Suprapubic skin (tissue), 4 donors: ENCODE measurements at regions not wholly inside any gene's neighbourhood (a gene's known extent, or its start where the extent isn't known, plus 50 kb on each side); places are given as distances from the start of the nearest gene placed in this dataset.

Source experiments
- DNase-seq, 2 donors: peaks; one replicate each; pipeline ENCODE4 v3.0.0-alpha.2; 2019; ENCODE audit warnings: low spot score in 2 of 2
- H3K27ac ChIP-seq: fragments of 200-600 bp; sonication (generic); one replicate; pipeline ENCODE4 v1.5.1; 2019
- H3K27me3 ChIP-seq: fragments of 200-600 bp; sonication (generic); one replicate; pipeline ENCODE4 v1.5.1; 2019
- H3K36me3 ChIP-seq: fragments of 200-600 bp; sonication (generic); one replicate; pipeline ENCODE4 v1.5.1; 2019
- H3K4me1 ChIP-seq: fragments of 200-600 bp; sonication (generic); one replicate; pipeline ENCODE4 v1.5.1; 2019
- H3K4me3 ChIP-seq: fragments of 200-600 bp; sonication (generic); one replicate; pipeline ENCODE4 v1.5.1; 2019; ENCODE audit warnings: mild to moderate bottlenecking
- H3K9me3 ChIP-seq: fragments of 200-600 bp; sonication (generic); one replicate; pipeline ENCODE4 v1.5.1; 2019
- EP300 ChIP-seq: sonication (generic); formaldehyde crosslinking; IDR thresholded peaks from one replicate; pipeline ENCODE4 v1.6.1; 2017; ENCODE audit warnings: antibody characterized with exemption
- POLR2A ChIP-seq, 2 donors: fragments of 450-650 bp; IDR thresholded peaks; one replicate each; pipeline ENCODE4 v1.6.1; 2017; ENCODE audit warnings: antibody characterized with exemption in 2 of 2, mild to moderate bottlenecking in 2 of 2, moderate library complexity in 2 of 2
- POLR2AphosphoS5 ChIP-seq, 3 donors: sonication (generic); formaldehyde crosslinking; IDR thresholded peaks; one replicate each; pipeline ENCODE4 v1.6.1; 2017; ENCODE audit warnings: antibody characterized with exemption in 3 of 3
- WGBS: methylation state at CpG from one replicate; pipeline ENCODE4 v1.1.5; 2018; 5-methylcytosine and 5-hydroxymethylcytosine counted together
- TF ChIP-seq, protein P1 (sequence below), 2 donors: fragments of 200-600 bp in 1 of 2; fragments of 450-650 bp in 1 of 2; sonication (generic) in 1 of 2; IDR thresholded peaks; one replicate each; pipeline ENCODE4 v1.5.1; 2016 to 2019; ENCODE audit warnings: antibody characterized with exemption in 2 of 2, mild to moderate bottlenecking in 1 of 2, moderate library complexity in 1 of 2

DNA sequence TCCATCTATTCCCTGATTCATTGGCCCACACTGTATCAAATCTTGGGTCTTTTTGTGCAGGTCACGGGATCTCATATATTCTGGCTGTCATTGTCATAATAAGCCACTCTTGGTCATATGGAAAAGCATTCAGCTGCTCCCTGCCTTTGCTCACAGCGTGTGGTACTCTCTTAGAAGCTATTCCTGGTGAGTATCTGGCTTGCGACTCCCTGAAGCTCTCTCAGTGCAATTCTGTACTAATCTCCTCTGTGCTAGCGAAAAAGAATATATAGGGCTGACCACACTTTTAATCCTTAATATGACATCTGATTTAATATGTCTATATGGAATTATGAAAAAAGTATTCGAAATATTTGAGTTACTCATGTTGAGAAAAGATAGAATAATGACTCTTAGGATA, 440.8 kb upstream of the GBE1 start:
- Histone ChIP-seq H3K4me1 (no peaks in the 10 kb centered on the region), H3K9me3 (no peaks in the 10 kb centered on the region), H3K27ac (no peak overlapping the region), H3K27me3 (no peaks in the 10 kb centered on the region), H3K36me3 (no peaks in the 10 kb centered on the region), H3K4me3 (no peak overlapping the region)
- WGBS, result 83% methylated on average over 5 of the region's 5 CpGs
- TF ChIP-seq EP300, result no peak
- TF ChIP-seq, protein P1, sequence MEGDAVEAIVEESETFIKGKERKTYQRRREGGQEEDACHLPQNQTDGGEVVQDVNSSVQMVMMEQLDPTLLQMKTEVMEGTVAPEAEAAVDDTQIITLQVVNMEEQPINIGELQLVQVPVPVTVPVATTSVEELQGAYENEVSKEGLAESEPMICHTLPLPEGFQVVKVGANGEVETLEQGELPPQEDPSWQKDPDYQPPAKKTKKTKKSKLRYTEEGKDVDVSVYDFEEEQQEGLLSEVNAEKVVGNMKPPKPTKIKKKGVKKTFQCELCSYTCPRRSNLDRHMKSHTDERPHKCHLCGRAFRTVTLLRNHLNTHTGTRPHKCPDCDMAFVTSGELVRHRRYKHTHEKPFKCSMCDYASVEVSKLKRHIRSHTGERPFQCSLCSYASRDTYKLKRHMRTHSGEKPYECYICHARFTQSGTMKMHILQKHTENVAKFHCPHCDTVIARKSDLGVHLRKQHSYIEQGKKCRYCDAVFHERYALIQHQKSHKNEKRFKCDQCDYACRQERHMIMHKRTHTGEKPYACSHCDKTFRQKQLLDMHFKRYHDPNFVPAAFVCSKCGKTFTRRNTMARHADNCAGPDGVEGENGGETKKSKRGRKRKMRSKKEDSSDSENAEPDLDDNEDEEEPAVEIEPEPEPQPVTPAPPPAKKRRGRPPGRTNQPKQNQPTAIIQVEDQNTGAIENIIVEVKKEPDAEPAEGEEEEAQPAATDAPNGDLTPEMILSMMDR (IDR thresholded peaks at IDR 0.05), result no peak
- DNase-seq, result no peak

DNA sequence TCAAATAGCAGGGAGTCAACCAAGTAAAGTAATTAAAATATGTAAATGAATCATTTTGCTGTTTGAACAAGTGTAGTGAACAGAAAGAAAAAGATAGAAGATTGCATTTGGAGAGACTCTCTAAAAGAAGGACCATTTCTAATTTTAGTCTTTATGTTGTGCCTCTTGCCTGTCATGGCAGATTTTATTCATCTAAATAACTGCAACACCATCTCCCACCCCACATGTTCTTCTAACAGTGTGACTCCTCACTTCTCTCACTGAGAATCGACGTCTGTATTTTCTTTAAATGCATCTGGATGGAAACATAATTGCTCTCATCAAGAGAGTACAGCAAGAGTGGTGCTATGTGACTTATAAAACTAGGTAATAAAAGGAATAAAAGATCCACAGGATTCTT, 439.9 kb upstream of the GBE1 start:
- Histone ChIP-seq H3K4me1 (no peaks in the 10 kb centered on the region), H3K9me3 (no peaks in the 10 kb centered on the region), H3K4me3 (no peak overlapping the region), H3K27me3 (no peaks in the 10 kb centered on the region), H3K27ac (no peak overlapping the region), H3K36me3 (no peaks in the 10 kb centered on the region)
- WGBS, result 86% methylated on average over 2 of the region's 2 CpGs
- DNase-seq, result no peak
- TF ChIP-seq EP300, result no peak
- TF ChIP-seq, protein P1 (IDR thresholded peaks at IDR 0.05), result no peak
- no peak for TF ChIP-seq POLR2AphosphoS5 (IDR thresholded peaks at IDR 0.05)
- no peak for TF ChIP-seq POLR2A (IDR thresholded peaks at IDR 0.05)

DNA sequence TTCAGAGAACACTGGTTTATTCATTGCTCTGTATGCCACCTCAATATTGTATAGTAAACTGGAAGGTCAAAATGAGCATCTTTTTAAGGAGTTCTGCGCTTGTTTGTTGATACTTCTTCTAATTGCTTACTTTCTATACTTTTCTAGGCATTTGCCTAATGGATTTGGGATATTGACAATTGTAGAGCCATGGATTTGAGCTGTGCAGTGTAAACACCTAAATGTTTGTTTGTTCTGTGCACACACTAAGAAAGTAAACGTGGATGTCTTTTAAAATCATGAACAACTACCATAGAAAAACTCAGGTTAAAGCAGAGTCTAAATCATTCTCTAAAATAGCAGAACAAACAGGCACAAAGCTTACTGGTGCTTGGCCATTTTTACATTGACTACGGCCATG, 436.6 kb upstream of the GBE1 start:
- H3K27me3 ChIP-seq, result no peaks in the 10 kb centered on the region
- no peak overlapping the region for H3K4me3 ChIP-seq
- no peak for DNase-seq
- TF ChIP-seq POLR2A (IDR thresholded peaks at IDR 0.05) (no peak), EP300 (no peak), POLR2AphosphoS5 (IDR thresholded peaks at IDR 0.05) (no peak)
- TF ChIP-seq, protein P1 (IDR thresholded peaks at IDR 0.05), result no peak
- no peak overlapping the region for H3K27ac ChIP-seq
- no peaks in the 10 kb centered on the region for H3K4me1 ChIP-seq
- no peaks in the 10 kb centered on the region for H3K9me3 ChIP-seq
- WGBS, result 76% methylated on average over 3 of the region's 3 CpGs
- no peaks in the 10 kb centered on the region for H3K36me3 ChIP-seq

DNA sequence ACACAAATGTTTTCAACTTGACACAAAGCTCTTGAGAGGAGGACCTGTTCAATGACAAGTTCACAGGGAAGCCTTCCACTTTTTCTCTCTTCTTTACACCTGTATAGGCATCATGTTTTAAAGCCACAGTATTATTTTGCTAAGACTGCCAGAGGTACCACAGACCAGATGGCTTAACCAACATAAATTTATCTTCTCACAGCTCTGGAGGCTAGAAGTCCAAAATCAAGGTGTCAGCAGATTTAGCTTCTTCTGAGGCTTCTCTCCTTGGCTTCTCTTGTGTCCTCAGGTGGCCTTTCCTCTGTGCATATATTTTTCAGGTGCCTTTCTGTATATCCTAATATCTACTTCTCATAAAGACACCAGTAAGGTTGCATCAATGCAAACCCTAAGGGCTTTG, 435.2 kb upstream of the GBE1 start:
- no peak for DNase-seq
- Histone ChIP-seq H3K4me1 (no peaks in the 10 kb centered on the region), H3K36me3 (no peaks in the 10 kb centered on the region), H3K4me3 (no peak overlapping the region), H3K27ac (no peak overlapping the region), H3K27me3 (no peaks in the 10 kb centered on the region), H3K9me3 (no peaks in the 10 kb centered on the region)
- TF ChIP-seq POLR2A (IDR thresholded peaks at IDR 0.05) (no peak), POLR2AphosphoS5 (IDR thresholded peaks at IDR 0.05) (no peak), EP300 (no peak)
- TF ChIP-seq, protein P1 (IDR thresholded peaks at IDR 0.05), result no peak

DNA sequence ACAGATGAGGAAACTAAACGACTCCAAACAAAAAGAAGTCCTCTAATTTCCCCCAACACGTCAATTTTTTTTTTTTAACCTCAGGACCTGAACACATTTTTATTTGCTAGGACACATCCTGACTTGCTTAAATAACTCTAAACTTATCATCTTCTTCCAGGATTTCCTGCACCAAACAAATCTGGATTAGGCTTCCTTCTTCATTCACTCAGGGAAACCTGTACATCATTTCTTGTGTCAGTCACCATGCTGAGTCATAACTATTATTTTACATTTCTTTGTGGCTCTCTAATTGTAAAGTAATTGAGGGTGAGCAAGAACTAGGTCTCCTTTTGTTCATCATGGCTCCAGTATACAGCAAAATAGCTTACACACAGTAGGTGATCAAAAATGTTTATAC, 433.4 kb upstream of the GBE1 start:
- H3K4me1 ChIP-seq, result no peaks in the 10 kb centered on the region
- no peaks in the 10 kb centered on the region for H3K27me3 ChIP-seq
- no peak overlapping the region for H3K27ac ChIP-seq
- 41% methylated on average over 2 of the region's 2 CpGs for WGBS
- no peak overlapping the region for H3K4me3 ChIP-seq
- no peak for TF ChIP-seq POLR2A (IDR thresholded peaks at IDR 0.05)
- TF ChIP-seq, protein P1 (IDR thresholded peaks at IDR 0.05), result no peak
- TF ChIP-seq EP300, result no peak
- no peak for TF ChIP-seq POLR2AphosphoS5 (IDR thresholded peaks at IDR 0.05)
- H3K9me3 ChIP-seq, result no peaks in the 10 kb centered on the region
- H3K36me3 ChIP-seq, result no peaks in the 10 kb centered on the region
- DNase-seq, result no peak
